Common myeloid progenitor, CD34-positive (primary cell): ENCODE measurements at regions not wholly inside any gene's neighbourhood (a gene's known extent, or its start where the extent isn't known, plus 50 kb on each side); places are given as distances from the start of the nearest gene placed in this dataset.

ENCODE experiments used
- CTCF ChIA-PET: fragments of 350-600 bp; sonication (Branson Sonifier 250); formaldehyde crosslinking; loops from one replicate; lab custom pipeline; 2021; ENCODE audit warnings: antibody characterized with exemption; lab: Charles Lee
- POLR2A ChIA-PET: fragments of 350-600 bp; sonication (Branson Sonifier 250); formaldehyde crosslinking; loops from one replicate; lab custom pipeline; 2021; ENCODE audit warnings: antibody characterized with exemption; lab: Charles Lee
- DNase-seq, 3 donors: peaks; one replicate each; pipeline versions ENCODE4 v3.0.0 to v3.0.0-alpha.2; 2013
- H3K27ac ChIP-seq, 2 experiments: 1 replicate in 1 of 2; 2 replicates in 1 of 2; pipeline ENCODE4 v1.7.0; 2013; ENCODE audit warnings: inconsistent platforms in 2 of 2, low read length in 2 of 2, mild to moderate bottlenecking in 2 of 2, low read depth in 1 of 2, moderate library complexity in 1 of 2; ENCODE audit not compliant: severe bottlenecking in 2 of 2, insufficient read depth in 1 of 2, poor library complexity in 1 of 2
- H3K27me3 ChIP-seq, 5 experiments: replicated peaks in 2 of 5; 1 replicate in 3 of 5; 2 replicates in 2 of 5; pipeline versions ENCODE4 v1.6.1 to v1.7.0; 2013; ENCODE audit warnings: low read length in 4 of 5, mild to moderate bottlenecking in 2 of 5, moderate library complexity in 2 of 5, inconsistent platforms in 1 of 5; ENCODE audit not compliant: insufficient read depth in 5 of 5, control insufficient read depth in 4 of 5
- H3K36me3 ChIP-seq, 4 experiments: 1 replicate in 2 of 4; 2 replicates in 2 of 4; pipeline versions ENCODE4 v1.6.1 to v1.7.0; 2013; ENCODE audit warnings: low read length in 3 of 4, control low read depth in 1 of 4, mild to moderate bottlenecking in 1 of 4; ENCODE audit not compliant: control insufficient read depth in 4 of 4, insufficient read depth in 4 of 4
- H3K4me1 ChIP-seq, 4 experiments: 1 replicate in 3 of 4; 2 replicates in 1 of 4; pipeline versions ENCODE4 v1.6.1 to v1.7.1; 2013; ENCODE audit warnings: low read length in 3 of 4, mild to moderate bottlenecking in 3 of 4, control low read depth in 1 of 4, inconsistent platforms in 1 of 4, moderate library complexity in 1 of 4; ENCODE audit not compliant: control insufficient read depth in 4 of 4, insufficient read depth in 4 of 4; ENCODE audit errors: control extremely low read depth in 1 of 4
- H3K4me3 ChIP-seq, 7 experiments: 1 replicate in 4 of 7; 2 replicates in 3 of 7; pipeline versions ENCODE4 v1.5.1 to v1.7.0; 2013; ENCODE audit warnings: mild to moderate bottlenecking in 7 of 7, low read length in 6 of 7, moderate library complexity in 6 of 7, inconsistent platforms in 2 of 7, low read depth in 2 of 7, control low read depth in 1 of 7; ENCODE audit not compliant: insufficient read depth in 4 of 7, control insufficient read depth in 1 of 7; ENCODE audit errors: extremely low read depth in 1 of 7
- H3K9me3 ChIP-seq, 5 experiments: 1 replicate in 4 of 5; 2 replicates in 1 of 5; pipeline versions ENCODE4 v1.6.1 to v1.7.1; 2013; ENCODE audit warnings: low read length in 4 of 5, mild to moderate bottlenecking in 2 of 5, inconsistent platforms in 1 of 5, low read depth in 1 of 5, moderate library complexity in 1 of 5; ENCODE audit not compliant: control insufficient read depth in 4 of 5, insufficient read depth in 2 of 5; ENCODE audit errors: control extremely low read depth in 1 of 5
- WGBS: methylation state at CpG from one replicate; pipeline ENCODE4 v1.1.5; 2013; ENCODE audit not compliant: insufficient coverage; 5-methylcytosine and 5-hydroxymethylcytosine counted together

DNA sequence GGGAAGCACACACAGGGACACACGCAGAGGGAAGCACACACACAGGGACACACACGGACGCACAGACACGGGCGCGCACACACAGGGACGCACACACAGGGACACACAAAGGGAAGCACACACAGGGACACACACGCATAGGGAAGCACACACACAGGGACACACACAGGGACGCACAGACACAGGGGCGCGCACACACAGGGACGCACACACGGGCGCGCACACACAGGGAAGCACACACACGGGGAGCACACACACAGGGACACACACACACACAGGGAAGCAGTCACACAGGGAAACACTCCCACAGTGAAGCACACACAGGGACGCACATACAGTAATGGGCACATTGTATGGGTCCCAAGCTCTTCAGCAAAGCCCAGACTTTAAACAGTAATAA is 685.3 kb downstream of the TRIML1 start:
- CTCF ChIA-PET, result no interaction called here
- H3K9me3 ChIP-seq, result no peaks in the 10 kb centered on the region
- H3K27ac ChIP-seq, result no peak overlapping the region
- no peaks in the 10 kb centered on the region for H3K36me3 ChIP-seq
- H3K4me1 ChIP-seq, result no peaks in the 10 kb centered on the region
- POLR2A ChIA-PET, result interaction anchor here (0.6 kb wide), 1 partner anchor 703 kb away, joined by 5 read pairs; no protein-coding TSS in a partner anchor
- H3K27me3 ChIP-seq, result no peaks in the 10 kb centered on the region
- 97% methylated on average over 17 of the region's 17 CpGs for WGBS
- H3K4me3 ChIP-seq, result no peak overlapping the region
- DNase-seq, result no peak

DNA sequence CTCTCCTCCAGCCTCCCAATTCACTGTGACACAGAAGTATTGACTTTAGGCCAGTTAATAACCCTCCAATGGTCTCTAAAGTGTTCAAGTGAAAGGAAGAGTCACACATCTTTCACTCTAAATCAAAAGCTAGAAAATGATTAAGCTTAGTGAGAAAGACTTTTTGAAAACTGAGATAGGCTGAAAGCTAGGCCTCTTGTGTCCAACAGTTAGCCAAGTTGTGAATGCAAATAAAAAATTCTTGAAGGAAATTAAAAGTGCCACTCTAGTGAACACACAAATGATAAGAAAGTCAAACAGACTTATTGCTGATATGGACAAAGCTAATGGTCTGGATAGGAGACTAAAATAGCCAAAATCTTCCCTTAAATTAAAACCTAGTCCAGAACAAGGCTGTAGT is 687.2 kb downstream of the TRIML1 start:
- Histone ChIP-seq H3K27ac (no peak overlapping the region), H3K27me3 (no peaks in the 10 kb centered on the region), H3K4me3 (no peak overlapping the region), H3K4me1 (no peaks in the 10 kb centered on the region), H3K9me3 (no peaks in the 10 kb centered on the region), H3K36me3 (no peaks in the 10 kb centered on the region)
- DNase-seq, result no peak
- ChIA-PET CTCF (no interaction called here), POLR2A (no interaction called here)

DNA sequence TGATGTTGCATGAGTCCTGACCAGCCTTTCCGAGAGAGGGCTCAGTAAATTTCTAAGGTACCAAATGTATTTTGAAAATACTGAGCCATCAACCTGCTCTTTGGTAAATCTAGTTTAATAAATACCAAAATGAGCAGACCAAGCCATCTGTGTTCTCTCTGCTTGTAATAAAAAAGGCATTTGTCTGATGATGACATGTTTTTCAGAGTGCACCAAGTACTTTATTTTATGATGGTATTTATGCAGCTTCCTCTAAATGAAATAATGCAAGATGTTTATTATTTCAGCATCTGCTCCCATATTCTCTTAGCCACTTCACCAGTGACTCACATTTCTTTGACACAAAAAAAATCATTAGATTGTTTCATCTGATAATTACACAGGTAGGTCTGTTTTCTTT is 700.5 kb downstream of the TRIML1 start:
- H3K9me3 ChIP-seq, result no peaks in the 10 kb centered on the region
- no peaks in the 10 kb centered on the region for H3K27me3 ChIP-seq
- ChIA-PET CTCF (no interaction called here), POLR2A (no interaction called here)
- WGBS, result no CpG with 5 or more reads among the region's 1 CpG
- no peaks in the 10 kb centered on the region for H3K4me1 ChIP-seq
- no peak overlapping the region for H3K27ac ChIP-seq
- H3K4me3 ChIP-seq, result no peak overlapping the region
- H3K36me3 ChIP-seq, result no peaks in the 10 kb centered on the region
- no peak for DNase-seq

DNA sequence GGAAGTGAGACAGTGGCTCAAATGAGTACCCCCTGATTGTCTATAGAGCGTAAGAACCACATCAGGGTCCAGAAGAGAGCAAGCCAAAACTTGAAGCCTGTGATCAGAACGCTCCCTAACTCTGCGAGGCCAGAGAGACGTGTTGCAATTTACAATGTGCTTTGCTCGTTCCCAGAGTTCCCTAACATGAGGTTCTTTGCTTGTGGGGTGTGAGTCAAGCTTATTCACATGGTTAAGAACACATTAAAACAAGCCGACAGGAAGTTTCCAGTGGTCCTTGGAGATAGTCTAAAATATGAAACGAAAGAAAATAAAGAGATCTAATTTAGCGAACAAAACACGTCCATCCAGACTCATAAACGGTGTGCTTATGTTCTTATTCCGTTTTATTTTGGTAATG is 702.3 kb downstream of the TRIML1 start:
- Histone ChIP-seq H3K4me1 (no peaks in the 10 kb centered on the region), H3K4me3 (no peak overlapping the region), H3K27me3 (no peaks in the 10 kb centered on the region), H3K27ac (no peak overlapping the region), H3K36me3 (no peaks in the 10 kb centered on the region), H3K9me3 (no peaks in the 10 kb centered on the region)
- DNase-seq, result no peak
- ChIA-PET POLR2A (no interaction called here), CTCF (no interaction called here)
- WGBS, result 92% methylated on average over 7 of the region's 11 CpGs

DNA sequence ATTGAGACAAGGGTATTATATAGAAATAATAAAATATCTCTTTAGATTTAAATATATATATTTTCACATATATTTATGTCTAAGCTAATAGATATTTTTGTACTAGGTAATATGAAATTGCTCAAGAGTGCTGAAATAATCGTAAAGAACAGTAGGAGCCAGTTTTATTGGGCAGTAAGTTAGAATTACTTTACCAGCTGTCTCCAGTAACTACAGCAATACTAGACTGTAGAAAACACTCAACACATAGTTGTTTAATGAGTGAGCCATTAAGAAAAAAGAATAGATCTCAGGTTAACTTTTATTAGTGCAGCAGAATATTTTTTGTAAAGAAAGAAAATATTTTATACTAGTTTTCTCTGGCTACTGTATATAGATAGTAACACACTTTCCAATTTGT is 715.2 kb downstream of the TRIML1 start:
- WGBS, result no CpG with 5 or more reads among the region's 1 CpG
- CTCF ChIA-PET, result no interaction called here
- Histone ChIP-seq H3K36me3 (no peaks in the 10 kb centered on the region), H3K4me3 (no peak overlapping the region), H3K9me3 (peaks cover 0 to 7% (median 0%) of the 10 kb centered on the region in 5 experiments), H3K4me1 (no peaks in the 10 kb centered on the region), H3K27ac (no peak overlapping the region), H3K27me3 (no peaks in the 10 kb centered on the region)
- no peak for DNase-seq
- POLR2A ChIA-PET, result no interaction called here

DNA sequence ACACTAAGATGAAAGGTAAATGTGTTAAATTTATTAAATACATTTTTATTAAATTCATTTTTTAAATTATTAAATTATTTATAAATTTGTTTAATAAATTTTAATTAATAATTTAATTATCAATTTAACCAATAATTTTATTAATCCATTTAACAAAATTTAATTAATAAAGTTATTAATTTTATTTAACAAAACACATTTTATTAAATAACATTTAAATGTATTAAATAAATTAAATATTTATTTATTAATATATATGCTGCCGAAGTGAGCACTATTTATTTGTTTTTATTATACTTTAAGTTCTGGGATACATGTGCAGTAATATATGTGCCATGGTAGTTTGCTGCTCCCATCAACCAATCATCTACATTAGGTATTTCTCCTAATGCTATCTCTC is 719.5 kb downstream of the TRIML1 start:
- WGBS, result no CpG with 5 or more reads among the region's 1 CpG
- H3K9me3 ChIP-seq, result peaks cover 0 to 3% (median 2%) of the 10 kb centered on the region in 5 experiments
- H3K36me3 ChIP-seq, result no peaks in the 10 kb centered on the region
- DNase-seq, result no peak
- H3K27me3 ChIP-seq, result no peaks in the 10 kb centered on the region
- H3K4me1 ChIP-seq, result no peaks in the 10 kb centered on the region
- ChIA-PET POLR2A (no interaction called here), CTCF (no interaction called here)
- H3K4me3 ChIP-seq, result no peak overlapping the region
- no peak overlapping the region for H3K27ac ChIP-seq

DNA sequence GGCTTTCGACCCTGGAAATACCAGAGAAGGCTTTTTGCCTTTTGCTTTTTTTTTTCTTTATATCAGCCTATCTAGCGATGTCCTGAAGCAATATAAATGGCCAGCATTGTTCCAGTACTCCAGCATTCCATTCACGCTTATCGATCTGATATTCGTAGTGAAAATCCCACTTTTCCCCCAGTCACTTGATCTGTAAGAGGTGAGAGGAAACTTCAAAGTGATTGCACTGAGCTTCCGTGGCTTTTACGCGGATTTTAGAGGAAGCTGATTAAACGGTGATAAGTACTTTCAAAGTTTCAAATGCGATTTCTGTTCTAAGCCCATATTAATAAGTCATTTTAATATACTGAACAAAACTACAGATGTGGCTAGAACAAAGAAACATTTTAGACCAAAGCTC is 725.5 kb downstream of the TRIML1 start:
- Histone ChIP-seq H3K4me3 (no peak overlapping the region), H3K4me1 (no peaks in the 10 kb centered on the region), H3K9me3 (peaks cover 0 to 3% (median 0%) of the 10 kb centered on the region in 5 experiments), H3K27ac (no peak overlapping the region), H3K36me3 (no peaks in the 10 kb centered on the region), H3K27me3 (no peaks in the 10 kb centered on the region)
- WGBS, result no CpG with 5 or more reads among the region's 10 CpGs
- no peak for DNase-seq
- POLR2A ChIA-PET, result no interaction called here
- CTCF ChIA-PET, result interaction anchor here (1.0 kb wide), 1 partner anchor 13 kb away, joined by 4 read pairs; no protein-coding TSS in a partner anchor
